H1 (cell line): ENCODE measurements at regions not wholly inside any gene's neighbourhood (a gene's known extent, or its start where the extent isn't known, plus 50 kb on each side); places are given as distances from the start of the nearest gene placed in this dataset.

Experiments
- CTCF ChIA-PET: fragments of 300-600 bp; sonication (Branson Sonifier 250); formaldehyde crosslinking; loops from one replicate; lab custom pipeline; 2021; ENCODE audit not compliant: partially characterized antibody; lab: Charles Lee
- POLR2A ChIA-PET: fragments of 300-600 bp; sonication (Branson Sonifier 250); formaldehyde crosslinking; loops from one replicate; lab custom pipeline; 2021; ENCODE audit warnings: inconsistent platforms; ENCODE audit not compliant: partially characterized antibody; lab: Charles Lee
- DNase-seq, 2 experiments: peaks; one replicate each; pipeline versions ENCODE4 v3.0.0 to v3.0.0-alpha.2; 2010 to 2022; ENCODE audit warnings: low spot score in 2 of 2, low read depth in 1 of 2, mixed read lengths in 1 of 2
- FAIRE-seq: peaks from 2 replicates; lab custom pipeline; 2011; peaks lifted over from hg19 to GRCh38; lab: Jason Lieb, UNC
- H2AFZ ChIP-seq: 2 replicates; pipeline ENCODE4 v1.8.1; 2012; ENCODE audit warnings: low read length, inconsistent platforms
- H2AK5ac ChIP-seq: 2 replicates; pipeline ENCODE4 v1.6.1; 2013; ENCODE audit warnings: low read depth, low read length
- H2BK120ac ChIP-seq: replicated peaks from 2 replicates; pipeline ENCODE3; 2013; ENCODE audit warnings: low read depth, low read length, inconsistent platforms
- H2BK12ac ChIP-seq: 2 replicates; pipeline ENCODE4 v1.6.1; 2013; ENCODE audit warnings: low read depth, low read length
- H2BK15ac ChIP-seq: 2 replicates; pipeline ENCODE4 v1.6.1; 2013; ENCODE audit warnings: low read length
- H2BK20ac ChIP-seq: 2 replicates; pipeline ENCODE4 v1.6.1; 2013; ENCODE audit warnings: low read length
- H2BK5ac ChIP-seq: 2 replicates; pipeline ENCODE4 v1.6.1; 2013; ENCODE audit warnings: low read depth, low read length
- H3K14ac ChIP-seq: 2 replicates; pipeline ENCODE4 v1.6.1; 2013; ENCODE audit warnings: inconsistent platforms; ENCODE audit not compliant: insufficient read length
- H3K18ac ChIP-seq: 2 replicates; pipeline ENCODE4 v1.6.1; 2013; ENCODE audit warnings: low read length; ENCODE audit errors: extremely low read depth
- H3K23ac ChIP-seq: 2 replicates; pipeline ENCODE4 v1.6.1; 2013; ENCODE audit warnings: inconsistent platforms; ENCODE audit not compliant: insufficient read length
- H3K23me2 ChIP-seq: 2 replicates; pipeline ENCODE4 v1.6.1; 2013; ENCODE audit warnings: low read depth, low read length
- H3K27ac ChIP-seq: 2 replicates; pipeline ENCODE4 v1.6.1; 2011; ENCODE audit warnings: low read depth, low read length, inconsistent platforms
- H3K27me3 ChIP-seq, 4 experiments: replicated peaks in 1 of 4; 1 replicate in 1 of 4; 2 replicates in 3 of 4; pipeline versions ENCODE4 v1.6.1 to v1.8.1; 2011 to 2013; ENCODE audit warnings: low read length in 3 of 4, mild to moderate bottlenecking in 3 of 4, inconsistent platforms in 2 of 4, mixed read lengths in 2 of 4, moderate library complexity in 1 of 4; ENCODE audit not compliant: control insufficient read depth in 3 of 4, insufficient read depth in 3 of 4; ENCODE audit errors: extremely low read depth in 1 of 4
- H3K36me3 ChIP-seq, 4 experiments: 2 replicates each; pipeline versions ENCODE4 v1.6.1 to v1.8.1; 2011 to 2013; ENCODE audit warnings: mild to moderate bottlenecking in 4 of 4, low read length in 3 of 4, moderate library complexity in 2 of 4, control low read depth in 1 of 4, inconsistent platforms in 1 of 4; ENCODE audit not compliant: insufficient read depth in 4 of 4, control insufficient read depth in 2 of 4
- H3K4ac ChIP-seq: replicated peaks from 2 replicates; pipeline ENCODE3; 2013; ENCODE audit warnings: low read length, low read depth, mixed read lengths, inconsistent platforms; ENCODE audit not compliant: insufficient read length
- H3K4me1 ChIP-seq, 4 experiments: replicated peaks in 1 of 4; 1 replicate in 1 of 4; 2 replicates in 3 of 4; pipeline versions ENCODE4 v1.6.1 to v1.8.1; 2011 to 2013; ENCODE audit warnings: low read length in 3 of 4, inconsistent platforms in 2 of 4, mixed read lengths in 1 of 4; ENCODE audit not compliant: insufficient read depth in 4 of 4, control insufficient read depth in 3 of 4
- H3K4me2 ChIP-seq, 2 experiments: 2 replicates each; pipeline versions ENCODE4 v1.6.1 to v1.8.1; 2011 to 2013; ENCODE audit warnings: low read depth in 2 of 2, low read length in 2 of 2, control low read depth in 1 of 2, inconsistent platforms in 1 of 2, mild to moderate bottlenecking in 1 of 2; ENCODE audit not compliant: insufficient read depth in 1 of 2
- H3K4me3 ChIP-seq, 4 experiments: fragments of 200-600, 300-600 bp in 1 of 4; sonication (generic), shearing (Covaris generic), sonication (Bioruptor Twin) in 1 of 4; 2 replicates each; pipeline versions ENCODE4 v1.5.1 to v1.8.1; 2011 to 2016; ENCODE audit warnings: low read length in 4 of 4, low read depth in 3 of 4, control low read depth in 2 of 4, inconsistent platforms in 2 of 4, mild to moderate bottlenecking in 2 of 4, mixed read lengths in 1 of 4, moderate library complexity in 1 of 4; ENCODE audit not compliant: insufficient read depth in 2 of 4; ENCODE audit errors: extremely low read depth in 1 of 4
- H3K56ac ChIP-seq: replicated peaks from 2 replicates; pipeline ENCODE3; 2013; ENCODE audit warnings: low read depth, mild to moderate bottlenecking, mixed read lengths, low read length, inconsistent platforms; ENCODE audit not compliant: insufficient read length
- H3K79me1 ChIP-seq: 2 replicates; pipeline ENCODE4 v1.6.1; 2013; ENCODE audit warnings: low read depth, low read length, control low read depth
- H3K79me2 ChIP-seq, 2 experiments: 2 replicates each; pipeline versions ENCODE4 v1.6.1 to v1.8.1; 2012 to 2013; ENCODE audit warnings: low read length in 2 of 2, mild to moderate bottlenecking in 2 of 2, inconsistent platforms in 1 of 2; ENCODE audit not compliant: insufficient read depth in 2 of 2, control insufficient read depth in 1 of 2
- H3K9ac ChIP-seq, 4 experiments: replicated peaks in 1 of 4; 1 replicate in 1 of 4; 2 replicates in 3 of 4; pipeline versions ENCODE4 v1.6.1 to v1.8.1; 2011 to 2013; ENCODE audit warnings: low read depth in 3 of 4, low read length in 3 of 4, control low read depth in 2 of 4, mild to moderate bottlenecking in 2 of 4, moderate library complexity in 2 of 4, inconsistent platforms in 1 of 4; ENCODE audit errors: extremely low read depth in 1 of 4
- H3K9me3 ChIP-seq, 2 experiments: 2 replicates each; pipeline versions ENCODE4 v1.6.1 to v1.8.1; 2012 to 2013; ENCODE audit warnings: mild to moderate bottlenecking in 2 of 2, moderate library complexity in 2 of 2, control low read depth in 1 of 2, inconsistent platforms in 1 of 2, low read depth in 1 of 2, low read length in 1 of 2, mixed read lengths in 1 of 2; ENCODE audit not compliant: insufficient read depth in 2 of 2
- H4K20me1 ChIP-seq, 2 experiments: replicated peaks in 1 of 2; 2 replicates each; pipeline versions ENCODE3 to v1.8.1; 2011 to 2013; ENCODE audit warnings: inconsistent platforms in 2 of 2, low read length in 2 of 2, mild to moderate bottlenecking in 1 of 2; ENCODE audit not compliant: insufficient read depth in 2 of 2, control insufficient read depth in 1 of 2
- H4K5ac ChIP-seq: 2 replicates; pipeline ENCODE4 v1.6.1; 2013; ENCODE audit warnings: low read length, low read depth, mixed read lengths, inconsistent platforms; ENCODE audit not compliant: insufficient read length
- H4K8ac ChIP-seq: 2 replicates; pipeline ENCODE4 v1.8.0; 2013; ENCODE audit warnings: mild to moderate bottlenecking, moderate library complexity, low read length, inconsistent platforms; ENCODE audit not compliant: insufficient read depth; ENCODE audit errors: extremely low read depth
- H4K91ac ChIP-seq: replicated peaks from 2 replicates; pipeline ENCODE3; 2013; ENCODE audit warnings: low read length, mixed read lengths, inconsistent platforms; ENCODE audit not compliant: insufficient read length
- BACH1 ChIP-seq: IDR thresholded peaks from 2 replicates; pipeline ENCODE4 v1.6.1; 2012; ENCODE audit warnings: low read length, improper control_type of control experiment
- CHD2 ChIP-seq: IDR thresholded peaks from 2 replicates; pipeline ENCODE4 v1.6.1; 2012; ENCODE audit warnings: low read length, improper control_type of control experiment
- CTBP2 ChIP-seq: IDR thresholded peaks from 2 replicates; pipeline ENCODE4 v1.7.0; 2011; ENCODE audit warnings: borderline replicate concordance, mild to moderate bottlenecking, moderate library complexity, mixed read lengths, low read length; ENCODE audit not compliant: insufficient read depth, insufficient read length
- EZH2 ChIP-seq: fragments of 200-600 bp; sonication (generic); IDR thresholded peaks from 2 replicates; pipeline ENCODE4 v1.7.1; 2012; ENCODE audit warnings: low read depth, mild to moderate bottlenecking, moderate library complexity, low read length, inconsistent platforms; ENCODE audit not compliant: severe bottlenecking
- NANOG ChIP-seq: IDR thresholded peaks from 2 replicates; pipeline ENCODE4 v1.6.1; 2011; ENCODE audit warnings: low read length, low read depth, mild to moderate bottlenecking, inconsistent platforms; ENCODE audit not compliant: insufficient read depth, poor library complexity, severe bottlenecking
- RFX5 ChIP-seq: IDR thresholded peaks from 2 replicates; pipeline ENCODE4 v1.6.1; 2011; ENCODE audit warnings: low read depth, low read length, improper control_type of control experiment, borderline replicate concordance
- RXRA ChIP-seq: IDR thresholded peaks from 2 replicates; pipeline ENCODE4 v1.6.1; 2011; ENCODE audit warnings: low read depth, mild to moderate bottlenecking, low read length, moderate library complexity; ENCODE audit not compliant: insufficient read depth
- SIN3A ChIP-seq, 2 experiments: IDR thresholded peaks in 1 of 2; conservative IDR thresholded peaks in 1 of 2; 2 replicates each; pipeline ENCODE4 v1.6.1; 2011 to 2012; ENCODE audit warnings: low read length in 2 of 2, improper control_type of control experiment in 1 of 2, low read depth in 1 of 2, mild to moderate bottlenecking in 1 of 2
- SP1 ChIP-seq: IDR thresholded peaks from 2 replicates; pipeline ENCODE4 v1.6.1; 2011; ENCODE audit warnings: low read depth, low read length
- SRF ChIP-seq: IDR thresholded peaks from 2 replicates; pipeline ENCODE4 v1.6.1; 2011; ENCODE audit warnings: mild to moderate bottlenecking, low read depth, low read length, moderate library complexity
- TBP ChIP-seq: IDR thresholded peaks from 2 replicates; pipeline ENCODE4 v1.6.1; 2011; ENCODE audit warnings: low read depth, low read length, improper control_type of control experiment
- TCF12 ChIP-seq: IDR thresholded peaks from 2 replicates; pipeline ENCODE4 v1.6.1; 2011; ENCODE audit warnings: low read depth, mild to moderate bottlenecking, low read length
- YY1 ChIP-seq: IDR thresholded peaks from 2 replicates; pipeline ENCODE4 v1.6.1; 2011; ENCODE audit warnings: low read depth, mild to moderate bottlenecking, low read length
- ZNF274 ChIP-seq: IDR thresholded peaks from 2 replicates; pipeline ENCODE4 v1.7.0; 2012; ENCODE audit warnings: low read length, borderline replicate concordance; ENCODE audit errors: extremely low read depth
- WGBS, 2 experiments: shearing (Covaris generic) in 1 of 2; methylation state at CpG; one replicate each; pipeline versions ENCODE4 v1.1.6 to v1.1.7; 2013 to 2015; ENCODE audit warnings: low lambda C conversion rate in 2 of 2, mixed read lengths in 2 of 2, inconsistent platforms in 1 of 2, low coverage in 1 of 2, missing lambda C conversion rate in 1 of 2; ENCODE audit not compliant: insufficient replicate concordance in 2 of 2, insufficient coverage in 1 of 2, insufficient read length in 1 of 2; ENCODE audit errors: extremely low coverage in 1 of 2, missing lambda C conversion rate in 1 of 2; 5-methylcytosine and 5-hydroxymethylcytosine counted together

- Histone ChIP-seq H2AK5ac (no peak overlapping the region), H2BK5ac (no peak overlapping the region), H4K8ac (no peak overlapping the region), H2BK12ac (no peak overlapping the region), H4K20me1 (no peaks in the 10 kb centered on the region), H2BK15ac (no peak overlapping the region), H3K79me2 (no peaks in the 10 kb centered on the region), H2BK120ac (no peak overlapping the region), H3K4me2 (no peak overlapping the region), H3K18ac (no peak overlapping the region), H3K56ac (no peak overlapping the region), H2AFZ (no peak overlapping the region), H3K23ac (no peak overlapping the region), H3K4me3 (no peak overlapping the region), H3K27me3 (no peaks in the 10 kb centered on the region), H4K91ac (no peak overlapping the region), H3K27ac (no peak overlapping the region), H2BK20ac (no peak overlapping the region), H3K23me2 (no peaks in the 10 kb centered on the region), H3K4me1 (no peaks in the 10 kb centered on the region), H3K36me3 (no peaks in the 10 kb centered on the region), H3K9ac (no peak overlapping the region), H4K5ac (no peak overlapping the region), H3K9me3 (no peaks in the 10 kb centered on the region), H3K79me1 (no peaks in the 10 kb centered on the region), H3K14ac (no peak overlapping the region), H3K4ac (no peak overlapping the region)
- TF ChIP-seq RXRA (no peak), NANOG (no peak), EZH2 (no peak), RFX5 (no peak), SIN3A (conservative IDR thresholded peaks at IDR 0.05 in 1 of 2, IDR thresholded peaks at IDR 0.05 in 1 of 2; ENCODE audit: low read depth in 1 of 2, low read length in 2 of 2) (no peak), BACH1 (no peak), ZNF274 (no peak), SP1 (no peak), SRF (no peak), CHD2 (no peak), TCF12 (no peak), CTBP2 (no peak), YY1 (no peak), TBP (no peak)
- 93% methylated on average over 2 of the region's 2 CpGs; no CpG with 5 or more reads in 1 of the 2 experiments for WGBS, 2 experiments
- ChIA-PET CTCF (interaction anchor here (0.6 to 2.5 kb wide), 3 partner anchors 21 to 298 kb away, joined by 3 to 12 read pairs (median 4); no protein-coding TSS in a partner anchor), POLR2A (no interaction called here)
- FAIRE-seq (no peak), DNase-seq (no peak)
Observed at GRCh38 chr12:98354520-98355035, 160.8 kb upstream of the TMPO start.
